SK-N-MC (cell line): ENCODE measurements at regions not wholly inside any gene's neighbourhood (a gene's known extent, or its start where the extent isn't known, plus 50 kb on each side); places are given as distances from the start of the nearest gene placed in this dataset.

Experiments
- EZH2 ChIP-seq: fragments of 200-600 bp; sonication (generic); IDR thresholded peaks from one replicate; pipeline ENCODE4 v1.6.1; 2017; ENCODE audit warnings: antibody characterized with exemption
- FOXP2 ChIP-seq: optimal IDR thresholded peaks from 2 replicates; pipeline ENCODE3; 2011; ENCODE audit warnings: mild to moderate bottlenecking, moderate library complexity; ENCODE audit not compliant: insufficient read depth; ENCODE audit errors: extremely low read length, control extremely low read depth
- POLR2AphosphoS5 ChIP-seq: IDR thresholded peaks from 2 replicates; pipeline ENCODE4 v1.6.1; 2012; ENCODE audit warnings: mild to moderate bottlenecking, low read depth, low read length, borderline replicate concordance

DNA sequence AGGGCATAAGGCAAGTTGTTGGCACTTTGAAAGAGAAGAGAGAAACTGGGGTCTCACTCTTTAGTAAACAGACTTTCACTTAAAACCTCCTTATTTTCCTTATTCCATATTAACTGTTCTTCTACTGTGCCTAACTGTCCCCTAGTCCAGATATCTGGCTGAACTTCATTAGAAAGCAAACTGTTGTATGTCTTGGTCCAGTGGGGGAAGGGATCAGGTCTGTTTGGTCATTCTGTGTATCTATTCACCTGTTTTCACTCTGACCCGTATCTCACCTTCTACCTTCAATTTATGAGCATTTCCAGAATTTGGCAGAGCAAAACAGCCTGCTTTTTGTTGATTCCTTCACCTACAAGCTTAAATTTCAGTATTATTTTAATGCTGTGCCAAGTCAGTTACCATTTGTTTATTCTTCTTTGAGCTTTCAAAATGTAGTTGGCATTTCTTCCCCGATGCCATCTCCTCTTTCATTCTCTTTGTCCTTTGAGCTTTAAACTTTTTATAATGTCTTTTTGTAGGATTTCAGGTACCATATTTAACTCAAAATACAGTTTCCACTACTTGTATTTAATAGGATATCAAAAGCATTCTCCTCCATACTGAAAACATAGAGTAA, 188.6 kb upstream of the PPARGC1A start:
- TF ChIP-seq EZH2, result no peak
- no peak for TF ChIP-seq POLR2AphosphoS5
- no peak for TF ChIP-seq FOXP2
